ENCODE measurements at regions not wholly inside any gene's neighbourhood (a gene's known extent, or its start where the extent isn't known, plus 50 kb on each side); places are given as distances from the start of the nearest gene placed in this dataset.

DNA sequence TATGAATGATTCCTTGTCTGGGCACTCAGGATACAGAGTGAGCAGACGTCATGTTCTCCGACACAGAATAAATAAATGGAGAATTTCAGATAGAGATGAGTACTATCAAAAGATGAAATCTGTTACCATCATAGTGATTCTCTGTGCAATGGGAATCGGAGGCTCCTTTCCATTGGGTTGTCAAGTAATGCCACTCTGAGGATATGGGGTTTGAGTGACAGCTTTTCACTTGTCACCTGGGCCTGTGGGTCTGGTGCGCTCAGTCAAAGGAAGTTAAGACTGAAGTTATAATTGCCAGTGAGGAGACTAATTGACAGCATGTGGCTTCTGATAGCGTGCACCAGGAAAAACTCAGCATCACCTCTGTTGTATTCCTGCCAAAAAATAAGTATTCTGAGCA is 387.2 kb downstream of the SOX11 start:
- H3K27ac ChIP-seq (ENCODE audit: low read depth, low read length), result no peak overlapping the region

DNA sequence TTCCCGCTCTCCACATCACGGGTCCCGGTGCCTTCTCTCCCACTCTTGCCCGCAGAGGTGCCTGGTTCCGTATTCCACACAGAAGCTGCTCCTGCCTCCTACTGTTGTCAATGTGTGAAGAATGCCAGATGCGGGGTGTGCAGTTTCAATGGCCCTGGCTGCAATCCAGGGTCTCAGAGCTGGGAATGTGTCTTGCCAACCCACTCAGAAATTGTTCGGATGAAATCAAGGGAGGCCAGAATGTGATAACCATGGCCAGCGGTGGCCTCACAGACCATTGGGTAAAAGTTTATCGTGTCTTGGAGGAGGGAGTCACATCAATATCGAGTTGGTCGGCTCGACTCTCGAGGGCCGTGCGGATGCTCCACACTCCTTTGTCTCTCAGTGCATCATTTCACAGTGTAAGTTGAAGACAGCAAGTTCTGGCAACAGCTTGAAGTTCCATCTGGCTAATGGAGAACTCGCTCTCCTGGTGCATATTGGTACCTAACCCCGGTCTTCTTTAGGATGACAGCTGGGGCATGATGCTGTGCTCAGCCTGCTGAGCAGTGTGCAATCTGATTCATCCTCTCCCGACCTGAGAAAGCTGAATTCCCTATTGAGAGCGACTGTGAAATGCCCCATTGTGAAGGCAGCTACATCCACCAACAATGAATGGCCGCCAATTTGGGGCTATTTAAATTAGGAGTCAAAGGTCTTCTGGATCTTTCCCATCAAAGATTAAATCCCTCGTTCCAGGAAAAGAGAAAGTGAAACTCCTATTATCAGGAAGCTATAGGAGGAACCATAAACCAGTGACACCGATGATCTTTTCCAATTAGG is 389.0 kb downstream of the SOX11 start:
- Histone ChIP-seq H3K36me3 (ENCODE audit: control insufficient read depth, insufficient read depth, low read length) (no peaks in the 10 kb centered on the region), H3K27ac (ENCODE audit: low read depth, low read length) (no peak overlapping the region), H3K27me3 (ENCODE audit: control insufficient read depth, insufficient read depth, low read length) (no peaks in the 10 kb centered on the region), H3K9ac (ENCODE audit: low read length) (no peak overlapping the region), H3K4me3 (ENCODE audit: low read depth, low read length) (no peak overlapping the region), H3K4me1 (ENCODE audit: control insufficient read depth, insufficient read depth, low read length) (peaks cover 12% of the 10 kb centered on the region), H3K9me3 (ENCODE audit: control insufficient read depth, insufficient read depth, low read depth, low read length) (peaks cover 2% of the 10 kb centered on the region; the same call in 1 of the 2 replicates)

More for the DNA sequence above, 387.2 kb downstream of the SOX11 start:
- Histone ChIP-seq H3K27me3 (ENCODE audit: control insufficient read depth, insufficient read depth, low read length) (no peaks in the 10 kb centered on the region), H3K36me3 (ENCODE audit: control insufficient read depth, insufficient read depth, low read length) (no peaks in the 10 kb centered on the region), H3K4me1 (ENCODE audit: control insufficient read depth, insufficient read depth, low read length) (peaks cover 13% of the 10 kb centered on the region), H3K9me3 (ENCODE audit: control insufficient read depth, insufficient read depth, low read depth, low read length) (no peaks in the 10 kb centered on the region), H3K9ac (ENCODE audit: low read length) (no peak overlapping the region), H3K4me3 (ENCODE audit: low read depth, low read length) (no peak overlapping the region)

DNA sequence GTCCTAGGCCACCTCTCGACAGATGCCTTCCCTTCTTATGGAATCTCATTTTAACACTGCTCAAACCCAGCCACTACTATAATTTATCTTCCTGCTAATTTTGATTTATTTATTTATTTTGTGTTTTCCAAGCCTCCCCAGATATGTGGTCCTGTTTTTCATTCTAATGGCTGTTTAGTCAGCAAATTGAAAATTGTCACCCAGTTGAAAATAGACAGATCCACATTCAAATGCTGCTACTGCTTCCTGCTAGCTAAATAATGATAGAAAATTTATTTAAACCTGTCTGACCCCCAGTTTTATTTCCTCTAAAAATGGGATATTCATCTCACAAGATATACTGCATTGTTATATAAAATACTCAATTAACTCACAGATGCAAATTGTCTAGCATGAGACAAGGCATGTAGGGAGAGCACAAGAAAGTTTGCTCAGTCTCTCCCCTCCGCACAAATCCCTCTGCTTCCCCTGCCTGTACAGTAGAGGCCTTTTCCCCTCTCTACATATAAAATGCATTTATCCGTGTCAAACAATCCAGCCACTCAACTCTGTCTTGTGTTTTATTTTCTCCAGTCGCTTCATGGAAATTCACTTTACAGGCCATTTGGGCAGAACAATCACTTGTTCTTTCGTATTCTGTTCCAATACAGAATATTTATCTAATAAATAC is 389.9 kb downstream of the SOX11 start:
- H3K4me1 ChIP-seq (ENCODE audit: control insufficient read depth, insufficient read depth, low read length), result peaks cover 12% of the 10 kb centered on the region
- no peak overlapping the region for H3K27ac ChIP-seq (ENCODE audit: low read depth, low read length)
- H3K9ac ChIP-seq (ENCODE audit: low read length), result no peak overlapping the region
- no peaks in the 10 kb centered on the region for H3K36me3 ChIP-seq (ENCODE audit: control insufficient read depth, insufficient read depth, low read length)
- no peak overlapping the region for H3K4me3 ChIP-seq (ENCODE audit: low read depth, low read length)
- no peaks in the 10 kb centered on the region for H3K27me3 ChIP-seq (ENCODE audit: control insufficient read depth, insufficient read depth, low read length)
- peaks cover 11% of the 10 kb centered on the region for H3K9me3 ChIP-seq (ENCODE audit: control insufficient read depth, insufficient read depth, low read depth, low read length)

DNA sequence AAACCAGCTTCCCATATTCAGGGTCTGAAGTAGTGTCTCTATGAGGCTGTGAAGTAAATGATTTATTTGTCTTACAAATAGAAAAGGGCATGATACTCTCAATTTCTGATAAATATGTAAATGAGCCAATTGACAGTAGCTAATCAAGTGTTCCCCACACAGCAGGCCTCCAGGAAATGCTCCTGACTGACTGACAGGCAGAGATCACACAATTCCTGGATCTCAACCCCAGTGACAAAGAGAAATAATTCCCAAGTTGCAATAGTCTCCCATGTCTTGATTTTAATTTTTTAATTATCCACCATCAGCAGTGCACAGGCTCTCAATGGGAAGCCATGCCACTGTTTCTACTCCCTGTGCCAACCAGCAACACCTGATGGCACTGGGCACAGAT is 390.4 kb downstream of the SOX11 start:
- Histone ChIP-seq H3K4me3 (ENCODE audit: low read depth, low read length) (no peak overlapping the region), H3K9me3 (ENCODE audit: control insufficient read depth, insufficient read depth, low read depth, low read length) (peaks cover 16% of the 10 kb centered on the region), H3K9ac (ENCODE audit: low read length) (no peak overlapping the region), H3K36me3 (ENCODE audit: control insufficient read depth, insufficient read depth, low read length) (no peaks in the 10 kb centered on the region), H3K27me3 (ENCODE audit: control insufficient read depth, insufficient read depth, low read length) (no peaks in the 10 kb centered on the region), H3K27ac (ENCODE audit: low read depth, low read length) (no peak overlapping the region), H3K4me1 (ENCODE audit: control insufficient read depth, insufficient read depth, low read length) (peaks cover 12% of the 10 kb centered on the region)

DNA sequence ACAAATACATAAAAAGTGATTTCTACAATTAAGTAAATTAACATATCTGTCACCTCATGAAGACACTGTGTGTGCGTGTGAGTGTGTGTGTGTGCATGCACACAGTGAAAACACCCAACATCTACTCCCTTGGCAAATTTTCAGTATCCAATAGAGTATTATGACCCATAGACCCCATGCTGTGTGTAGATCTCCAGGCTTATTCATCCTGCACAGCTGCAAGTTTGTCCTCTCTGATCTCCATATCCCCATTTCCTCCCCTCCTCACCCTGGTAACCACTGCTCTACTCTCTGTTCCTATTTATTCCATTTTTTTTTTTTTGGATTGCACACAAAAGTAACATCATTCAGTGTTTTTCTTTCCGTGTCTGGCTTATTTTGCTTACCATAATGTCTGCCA is 391.0 kb downstream of the SOX11 start:
- Histone ChIP-seq H3K9me3 (ENCODE audit: control insufficient read depth, insufficient read depth, low read depth, low read length) (peaks cover 19% of the 10 kb centered on the region), H3K9ac (ENCODE audit: low read length) (no peak overlapping the region), H3K36me3 (ENCODE audit: control insufficient read depth, insufficient read depth, low read length) (no peaks in the 10 kb centered on the region), H3K4me1 (ENCODE audit: control insufficient read depth, insufficient read depth, low read length) (peaks cover 12% of the 10 kb centered on the region), H3K27me3 (ENCODE audit: control insufficient read depth, insufficient read depth, low read length) (no peaks in the 10 kb centered on the region), H3K27ac (ENCODE audit: low read depth, low read length) (no peak overlapping the region), H3K4me3 (ENCODE audit: low read depth, low read length) (no peak overlapping the region)

DNA sequence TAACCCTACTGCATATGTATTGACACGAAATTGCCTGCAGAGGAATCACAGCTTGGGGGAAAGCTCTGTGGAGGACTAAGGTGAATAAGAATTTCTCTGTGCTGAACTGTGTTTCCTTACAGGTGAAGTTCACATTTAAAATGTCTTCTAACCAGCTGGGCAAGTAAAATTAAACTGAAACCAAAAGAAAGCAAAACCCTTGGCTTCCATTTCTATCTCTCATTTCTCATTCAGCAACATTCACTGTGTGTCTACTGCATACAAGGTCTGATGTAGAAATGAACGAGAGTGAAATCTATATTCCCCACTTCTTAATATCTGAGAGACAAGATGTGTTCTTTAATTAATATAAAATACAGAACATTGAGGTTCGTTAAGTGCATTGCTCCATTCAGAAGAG is 397.3 kb downstream of the SOX11 start:
- Histone ChIP-seq H3K36me3 (ENCODE audit: control insufficient read depth, insufficient read depth, low read length) (no peaks in the 10 kb centered on the region), H3K4me3 (ENCODE audit: low read depth, low read length) (no peak overlapping the region), H3K27ac (ENCODE audit: low read depth, low read length) (no peak overlapping the region), H3K9me3 (ENCODE audit: control insufficient read depth, insufficient read depth, low read depth, low read length) (peaks cover 23% of the 10 kb centered on the region), H3K9ac (ENCODE audit: low read length) (no peak overlapping the region), H3K27me3 (ENCODE audit: control insufficient read depth, insufficient read depth, low read length) (no peaks in the 10 kb centered on the region), H3K4me1 (ENCODE audit: control insufficient read depth, insufficient read depth, low read length) (no peaks in the 10 kb centered on the region)

DNA sequence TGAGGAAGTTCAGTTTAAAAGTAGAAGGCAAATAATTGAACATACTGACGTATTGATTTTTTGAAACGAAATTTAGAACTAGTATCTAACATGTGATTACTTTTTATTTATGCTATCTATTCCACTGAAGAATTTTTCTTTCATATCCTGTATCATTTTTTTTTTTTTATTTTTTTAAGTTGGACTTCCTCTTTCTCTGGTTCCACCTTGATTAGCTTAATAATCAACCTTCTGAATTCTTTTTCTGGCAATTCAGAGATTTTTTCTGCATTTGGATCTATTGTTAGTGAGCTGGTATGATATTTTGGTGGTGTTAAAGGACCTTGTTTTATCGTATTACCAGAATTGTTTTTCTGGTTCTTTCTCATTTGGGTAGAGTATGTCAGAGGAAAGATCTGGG is 411.2 kb downstream of the SOX11 start:
- Histone ChIP-seq H3K27ac (ENCODE audit: low read depth, low read length) (no peak overlapping the region), H3K9me3 (ENCODE audit: control insufficient read depth, insufficient read depth, low read depth, low read length) (no peaks in the 10 kb centered on the region), H3K4me3 (ENCODE audit: low read depth, low read length) (no peak overlapping the region), H3K9ac (ENCODE audit: low read length) (no peak overlapping the region), H3K4me1 (ENCODE audit: control insufficient read depth, insufficient read depth, low read length) (no peaks in the 10 kb centered on the region), H3K27me3 (ENCODE audit: control insufficient read depth, insufficient read depth, low read length) (no peaks in the 10 kb centered on the region), H3K36me3 (ENCODE audit: control insufficient read depth, insufficient read depth, low read length) (no peaks in the 10 kb centered on the region)

DNA sequence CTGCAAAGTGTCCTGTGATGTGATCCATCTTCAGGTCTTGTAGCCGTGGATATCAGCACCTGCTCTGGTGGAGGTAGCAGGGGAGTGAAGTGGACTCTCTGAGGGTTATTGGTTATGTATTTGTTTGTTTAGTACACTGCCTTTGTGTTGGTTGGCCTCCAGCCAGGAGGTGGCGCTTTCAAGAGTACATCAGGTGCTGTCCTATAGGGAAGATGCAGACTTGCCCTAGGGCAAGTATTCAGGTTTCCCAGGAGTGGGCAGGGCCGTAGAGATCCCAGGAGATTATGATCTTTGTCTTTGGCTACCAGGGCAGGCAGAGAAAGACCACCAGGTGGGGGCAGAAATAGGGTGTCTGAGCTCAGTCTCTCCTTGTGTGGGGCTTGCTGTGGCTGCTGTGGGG is 411.8 kb downstream of the SOX11 start:
- no peaks in the 10 kb centered on the region for H3K27me3 ChIP-seq (ENCODE audit: control insufficient read depth, insufficient read depth, low read length)
- no peak overlapping the region for H3K9ac ChIP-seq (ENCODE audit: low read length)
- H3K36me3 ChIP-seq (ENCODE audit: control insufficient read depth, insufficient read depth, low read length), result no peaks in the 10 kb centered on the region
- no peaks in the 10 kb centered on the region for H3K9me3 ChIP-seq (ENCODE audit: control insufficient read depth, insufficient read depth, low read depth, low read length)
- no peak overlapping the region for H3K27ac ChIP-seq (ENCODE audit: low read depth, low read length)
- H3K4me1 ChIP-seq (ENCODE audit: control insufficient read depth, insufficient read depth, low read length), result no peaks in the 10 kb centered on the region
- no peak overlapping the region for H3K4me3 ChIP-seq (ENCODE audit: low read depth, low read length)

DNA sequence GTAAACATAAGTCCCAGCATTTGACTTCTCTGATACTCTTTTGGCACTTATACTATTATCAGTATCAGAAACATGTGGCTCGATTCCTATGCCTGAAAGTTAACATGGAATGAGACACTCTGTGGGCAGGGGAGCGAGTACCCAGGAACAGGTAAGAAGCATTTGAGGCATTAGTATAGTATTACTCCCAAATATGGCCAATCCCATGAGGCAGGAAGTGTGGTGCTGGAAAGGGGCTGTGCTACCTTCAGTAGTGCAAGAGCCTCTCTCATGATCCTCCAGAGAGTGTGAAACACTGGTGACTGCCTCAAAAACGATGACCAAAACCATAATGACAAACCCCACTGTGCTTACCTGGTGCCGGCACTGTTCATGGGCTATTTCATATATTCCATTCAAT is 415.1 kb downstream of the SOX11 start:
- Histone ChIP-seq H3K4me3 (ENCODE audit: low read depth, low read length) (no peak overlapping the region), H3K27me3 (ENCODE audit: control insufficient read depth, insufficient read depth, low read length) (no peaks in the 10 kb centered on the region), H3K36me3 (ENCODE audit: control insufficient read depth, insufficient read depth, low read length) (no peaks in the 10 kb centered on the region), H3K9me3 (ENCODE audit: control insufficient read depth, insufficient read depth, low read depth, low read length) (no peaks in the 10 kb centered on the region), H3K27ac (ENCODE audit: low read depth, low read length) (no peak overlapping the region), H3K4me1 (ENCODE audit: control insufficient read depth, insufficient read depth, low read length) (no peaks in the 10 kb centered on the region), H3K9ac (ENCODE audit: low read length) (no peak overlapping the region)

DNA sequence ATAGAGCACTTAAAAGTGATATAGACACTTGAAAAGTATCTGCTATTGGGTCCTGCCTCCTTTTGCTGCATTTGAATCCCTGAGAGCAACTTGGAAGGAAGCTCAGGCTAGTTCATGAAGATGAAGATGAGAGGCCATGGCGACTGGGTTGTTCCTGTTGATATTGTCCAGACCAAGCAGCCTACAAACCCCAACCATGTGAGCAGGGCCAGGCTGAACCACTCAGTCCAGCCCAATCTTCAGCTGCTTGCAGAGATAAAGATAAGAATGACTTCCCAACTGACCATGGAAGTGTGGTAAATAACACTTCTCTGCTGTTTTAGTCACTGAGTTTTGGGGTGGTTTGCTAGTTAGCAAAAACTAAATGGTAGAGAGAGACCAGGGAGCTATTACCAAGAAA is 417.6 kb downstream of the SOX11 start:
- H3K27me3 ChIP-seq (ENCODE audit: control insufficient read depth, insufficient read depth, low read length), result no peaks in the 10 kb centered on the region
- H3K9me3 ChIP-seq (ENCODE audit: control insufficient read depth, insufficient read depth, low read depth, low read length), result no peaks in the 10 kb centered on the region
- peaks cover 6% of the 10 kb centered on the region; the same call in 1 of the 2 replicates for H3K4me1 ChIP-seq (ENCODE audit: control insufficient read depth, insufficient read depth, low read length)
- no peaks in the 10 kb centered on the region for H3K36me3 ChIP-seq (ENCODE audit: control insufficient read depth, insufficient read depth, low read length)
- H3K27ac ChIP-seq (ENCODE audit: low read depth, low read length), result no peak overlapping the region
- H3K4me3 ChIP-seq (ENCODE audit: low read depth, low read length), result no peak overlapping the region
- H3K9ac ChIP-seq (ENCODE audit: low read length), result no peak overlapping the region

DNA sequence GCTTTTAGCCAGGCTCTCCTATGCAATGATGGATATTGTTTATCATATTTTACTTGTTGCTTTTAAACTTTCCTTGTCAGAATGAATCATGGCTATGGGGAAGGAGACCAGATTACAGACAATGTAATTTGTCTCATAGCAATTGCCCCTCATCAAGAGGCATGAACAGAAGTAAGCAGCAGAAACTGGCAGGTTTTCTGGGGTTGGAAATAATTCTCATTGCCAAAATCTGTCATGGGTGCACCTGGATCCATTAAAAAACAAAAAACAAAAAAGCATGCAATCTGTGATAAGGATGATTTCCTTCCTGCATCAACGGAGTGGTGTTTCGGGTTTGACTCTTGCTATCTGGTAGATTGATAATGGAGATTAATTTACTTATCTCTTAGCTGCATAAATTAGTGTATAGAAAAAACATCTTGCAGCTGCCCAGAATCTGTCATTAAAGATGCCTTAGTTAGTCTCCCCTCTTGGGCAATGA is 419.6 kb downstream of the SOX11 start:
- Histone ChIP-seq H3K36me3 (ENCODE audit: control insufficient read depth, insufficient read depth, low read length) (no peaks in the 10 kb centered on the region), H3K27ac (ENCODE audit: low read depth, low read length) (no peak overlapping the region), H3K4me1 (ENCODE audit: control insufficient read depth, insufficient read depth, low read length) (peaks cover 6% of the 10 kb centered on the region; the same call in 1 of the 2 replicates), H3K4me3 (ENCODE audit: low read depth, low read length) (no peak overlapping the region), H3K9me3 (ENCODE audit: control insufficient read depth, insufficient read depth, low read depth, low read length) (no peaks in the 10 kb centered on the region), H3K27me3 (ENCODE audit: control insufficient read depth, insufficient read depth, low read length) (no peaks in the 10 kb centered on the region), H3K9ac (ENCODE audit: low read length) (no peak overlapping the region)
